ENCODE measurements at regions not wholly inside any gene's neighbourhood (a gene's known extent, or its start where the extent isn't known, plus 50 kb on each side); places are given as distances from the start of the nearest gene placed in this dataset.

GRCh38 chr10:3950676-3951275 lies 165.8 kb upstream of the KLF6 start:
- Histone ChIP-seq H2AFZ (ENCODE audit: low read length) (no peak overlapping the region), H3T11ph (ENCODE audit: low read length) (no peak overlapping the region), H3K4me1 (ENCODE audit: insufficient read depth, low read length) (no peaks in the 10 kb centered on the region), H3K27ac (ENCODE audit: insufficient read length, low read depth, low read length) (no peak overlapping the region), H4K91ac (ENCODE audit: insufficient read length, low read depth, low read length) (no peak overlapping the region), H3K23ac (ENCODE audit: insufficient read length, low read depth, low read length) (no peak overlapping the region), H3K9me3 (ENCODE audit: control insufficient read depth, low read depth, low read length) (no peaks in the 10 kb centered on the region), H3K27me3 (ENCODE audit: insufficient read depth, low read length) (no peaks in the 10 kb centered on the region), H3K79me1 (ENCODE audit: insufficient read depth, low read depth, low read length, poor library complexity, severe bottlenecking) (no peaks in the 10 kb centered on the region), H3K14ac (ENCODE audit: insufficient read depth, low read length) (no peak overlapping the region), H3K56ac (ENCODE audit: insufficient read length, low read depth, low read length) (no peak overlapping the region), H2AK5ac (ENCODE audit: insufficient read length, low read length) (no peak overlapping the region), H3K4ac (ENCODE audit: low read depth, low read length) (no peak overlapping the region), H3K79me2 (ENCODE audit: insufficient read depth, low read length) (no peaks in the 10 kb centered on the region), H2BK12ac (ENCODE audit: insufficient read length, low read depth, low read length) (no peak overlapping the region), H4K8ac (replicated peaks; ENCODE audit: insufficient read length, low read depth, low read length) (no peak overlapping the region), H2BK120ac (ENCODE audit: low read depth, low read length, poor library complexity, severe bottlenecking) (peak overlapping the region; percentile 28), H2BK15ac (ENCODE audit: low read depth, low read length) (no peak overlapping the region), H3K18ac (ENCODE audit: insufficient read length, low read depth, low read length) (no peak overlapping the region), H3K9ac (ENCODE audit: extremely low read depth, insufficient read length, low read length) (no peak overlapping the region), H2BK20ac (ENCODE audit: low read depth, low read length, poor library complexity, severe bottlenecking) (no peak overlapping the region), H3K4me2 (ENCODE audit: insufficient read depth, insufficient read length, low read length) (no peak overlapping the region), H4K20me1 (ENCODE audit: control insufficient read depth, insufficient read depth, insufficient read length) (no peaks in the 10 kb centered on the region), H2BK5ac (ENCODE audit: insufficient read length, low read length) (no peak overlapping the region), H4K5ac (ENCODE audit: insufficient read length, low read depth, low read length) (no peak overlapping the region), H3K23me2 (ENCODE audit: insufficient read length, low read depth, low read length, poor library complexity, severe bottlenecking) (no peaks in the 10 kb centered on the region)
- Mint-ChIP-seq H3K36me3 (ENCODE audit: insufficient read depth in 1 of 3, low read depth in 3 of 3) (no peaks in the 10 kb centered on the region), H3K4me1 (peaks cover 18 to 29% of the 10 kb centered on the region in 2 experiments), H3K4me3 (no peak overlapping the region), H3K27ac (no peak overlapping the region), H3K27me3 (ENCODE audit: low read depth) (no peaks in the 10 kb centered on the region; the same call in 1 of the 2 replicates), H3K9me3 (peaks cover 3 to 4% of the 10 kb centered on the region in 2 experiments; a peak in 2 of 5 replicates)
- TF ChIP-seq CTCF (conservative IDR thresholded peaks at IDR 0.05): no peak
- WGBS (ENCODE audit: extremely low coverage, insufficient read length, low lambda C conversion rate): no CpG with 5 or more reads among the region's 12 CpGs
- DNase-seq: no peak
